SK-N-SH treated with all-trans-retinoic acid at 6 μM for 48 hours (cell line): ENCODE measurements at regions not wholly inside any gene's neighbourhood (a gene's known extent, or its start where the extent isn't known, plus 50 kb on each side); places are given as distances from the start of the nearest gene placed in this dataset.
A peak's percentile ranks its signal among the peaks of the same experiment; 100 is the strongest.

ENCODE experiments used
- ATAC-seq: fragments of 200-7000 bp; cut with Tn5 transposase; 3 replicates; pipeline ENCODE4 v1.9.1; 2020; ENCODE audit warnings: mild to moderate bottlenecking, moderate library complexity
- ARNTL ChIP-seq: fragments of 450-650 bp; formaldehyde crosslinking; IDR thresholded peaks from 2 replicates; pipeline ENCODE4 v1.5.0; 2020; ENCODE audit warnings: low read depth, mild to moderate bottlenecking, moderate library complexity, borderline replicate concordance
- BACH2 ChIP-seq: fragments of 250-450 bp; sonication (Bioruptor Pico); IDR thresholded peaks from 2 replicates; pipeline ENCODE4 v1.9.0; 2021; ENCODE audit warnings: mild to moderate bottlenecking, borderline replicate concordance
- CREB5 ChIP-seq: fragments of 250-450 bp; sonication (Bioruptor Pico); IDR thresholded peaks from 2 replicates; pipeline ENCODE4 v1.5.1; 2020; ENCODE audit warnings: low read depth, mild to moderate bottlenecking, moderate library complexity
- CSDC2 ChIP-seq: fragments of 250-450 bp; sonication (Bioruptor Pico); IDR thresholded peaks from 2 replicates; pipeline ENCODE4 v1.5.0; 2020; ENCODE audit warnings: mild to moderate bottlenecking, moderate library complexity
- CSRNP3 ChIP-seq: fragments of 250-450 bp; sonication (Bioruptor Pico); IDR thresholded peaks from 2 replicates; pipeline ENCODE4 v1.5.1; 2021; ENCODE audit warnings: mild to moderate bottlenecking, moderate library complexity
- ESRRG ChIP-seq: fragments of 250-450 bp; sonication (Bioruptor Pico); IDR thresholded peaks from 2 replicates; pipeline ENCODE4 v1.6.1; 2021; ENCODE audit warnings: mild to moderate bottlenecking
- GLIS3 ChIP-seq: fragments of 250-450 bp; sonication (Bioruptor Pico); IDR thresholded peaks from 2 replicates; pipeline ENCODE4 v1.5.0; 2020; ENCODE audit warnings: mild to moderate bottlenecking, moderate library complexity
- ISL1 ChIP-seq: fragments of 250-450 bp; sonication (Bioruptor Pico); IDR thresholded peaks from 2 replicates; pipeline ENCODE4 v2.1.2; 2022; ENCODE audit warnings: mild to moderate bottlenecking, moderate library complexity
- OSR1 ChIP-seq: fragments of 250-450 bp; sonication (Bioruptor Pico); IDR thresholded peaks from 2 replicates; pipeline ENCODE4 v1.8.0; 2022; ENCODE audit warnings: moderate library complexity, mild to moderate bottlenecking, inconsistent platforms
- PATZ1 ChIP-seq: fragments of 250-450 bp; sonication (Bioruptor Pico); IDR thresholded peaks from 2 replicates; pipeline ENCODE4 v1.8.0; 2020; ENCODE audit warnings: mild to moderate bottlenecking, moderate library complexity, borderline replicate concordance
- POU6F1 ChIP-seq: fragments of 250-450 bp; sonication (Bioruptor Pico); IDR thresholded peaks from 2 replicates; pipeline ENCODE4 v1.8.0; 2021; ENCODE audit warnings: low read depth, mild to moderate bottlenecking, moderate library complexity, borderline replicate concordance
- PPARA ChIP-seq: fragments of 250-450 bp; sonication (Bioruptor Pico); IDR thresholded peaks from 2 replicates; pipeline ENCODE4 v1.5.0; 2020; ENCODE audit warnings: mild to moderate bottlenecking, borderline replicate concordance
- RARB ChIP-seq: fragments of 250-450 bp; sonication (Bioruptor Pico); IDR thresholded peaks from 2 replicates; pipeline ENCODE4 v1.8.0; 2021; ENCODE audit warnings: mild to moderate bottlenecking, moderate library complexity
- SNAI2 ChIP-seq: fragments of 250-450 bp; sonication (Bioruptor Pico); IDR thresholded peaks from 2 replicates; pipeline ENCODE4 v1.5.0; 2020; ENCODE audit warnings: mild to moderate bottlenecking, moderate library complexity
- ZC3H10 ChIP-seq: fragments of 250-450 bp; sonication (Bioruptor Pico); IDR thresholded peaks from 2 replicates; pipeline ENCODE4 v1.5.1; 2021; ENCODE audit warnings: mild to moderate bottlenecking, moderate library complexity
- ZFP3 ChIP-seq: fragments of 250-450 bp; sonication (Bioruptor Pico); IDR thresholded peaks from 2 replicates; pipeline ENCODE4 v1.5.0; 2020; ENCODE audit warnings: mild to moderate bottlenecking, moderate library complexity
- ZFP30 ChIP-seq: fragments of 450-650 bp; formaldehyde crosslinking; IDR thresholded peaks from 2 replicates; pipeline ENCODE4 v1.5.0; 2022; ENCODE audit warnings: mild to moderate bottlenecking, moderate library complexity
- ZNF565 ChIP-seq: fragments of 450-650 bp; formaldehyde crosslinking; conservative IDR thresholded peaks from 2 replicates; pipeline ENCODE4 v1.5.0; 2020; ENCODE audit warnings: low read depth, mild to moderate bottlenecking, moderate library complexity
- ZNF70 ChIP-seq: fragments of 450-650 bp; formaldehyde crosslinking; IDR thresholded peaks from 2 replicates; pipeline ENCODE4 v1.5.0; 2020; ENCODE audit warnings: mild to moderate bottlenecking, moderate library complexity
- ZNF8 ChIP-seq: fragments of 450-650 bp; formaldehyde crosslinking; IDR thresholded peaks from 2 replicates; pipeline ENCODE4 v1.5.0; 2020; ENCODE audit warnings: mild to moderate bottlenecking, moderate library complexity

GRCh38 chr15:66939451-66940023, 125.9 kb upstream of the SMAD3 start:
- TF ChIP-seq CSDC2 (CRISPR knock-in tag), result no peak
- no peak for TF ChIP-seq ZFP3
- no peak for TF ChIP-seq ZNF565 (CRISPR knock-in tag)
- no peak for TF ChIP-seq PATZ1 (CRISPR knock-in tag)
- TF ChIP-seq ARNTL (CRISPR knock-in tag), result no peak
- no peak for TF ChIP-seq GLIS3 (CRISPR knock-in tag)
- TF ChIP-seq POU6F1 (CRISPR knock-in tag), result no peak
- no peak for TF ChIP-seq CREB5 (CRISPR knock-in tag)
- TF ChIP-seq ZNF70 (CRISPR knock-in tag), result no peak
- no peak for TF ChIP-seq ZFP30 (CRISPR knock-in tag)
- no peak for TF ChIP-seq PPARA (CRISPR knock-in tag)
- no peak for TF ChIP-seq ISL1 (CRISPR knock-in tag)
- TF ChIP-seq RARB (CRISPR knock-in tag), result no peak
- no peak for TF ChIP-seq ZNF8 (CRISPR knock-in tag)
- no peak for TF ChIP-seq ESRRG (CRISPR knock-in tag)
- ATAC-seq, result no peak

- ATAC-seq, result peak; percentile 20; the same call in 1 of the 3 replicates
- TF ChIP-seq CSRNP3 (CRISPR knock-in tag), result no peak
- TF ChIP-seq OSR1 (CRISPR knock-in tag), result no peak
- TF ChIP-seq ARNTL (CRISPR knock-in tag), result no peak
- TF ChIP-seq SNAI2 (CRISPR knock-in tag), result no peak
Observed at GRCh38 chr15:66940368-66940767, 125.0 kb upstream of the SMAD3 start.

GRCh38 chr15:66941108-66941711, 124.2 kb upstream of the SMAD3 start:
- ATAC-seq, result no peak
- no peak for TF ChIP-seq GLIS3 (CRISPR knock-in tag)
- no peak for TF ChIP-seq ESRRG (CRISPR knock-in tag)
- no peak for TF ChIP-seq CREB5 (CRISPR knock-in tag)
- no peak for TF ChIP-seq ZNF70 (CRISPR knock-in tag)
- TF ChIP-seq SNAI2 (CRISPR knock-in tag), result no peak
- TF ChIP-seq ZNF565 (CRISPR knock-in tag), result no peak
- TF ChIP-seq ISL1 (CRISPR knock-in tag), result no peak
- TF ChIP-seq BACH2, result no peak
- TF ChIP-seq ZC3H10 (CRISPR knock-in tag), result no peak
- no peak for TF ChIP-seq ARNTL (CRISPR knock-in tag)
- TF ChIP-seq PATZ1 (CRISPR knock-in tag), result no peak
- TF ChIP-seq ZNF8 (CRISPR knock-in tag), result no peak
- no peak for TF ChIP-seq RARB (CRISPR knock-in tag)
